ENCODE measurements at regions not wholly inside any gene's neighbourhood (a gene's known extent, or its start where the extent isn't known, plus 50 kb on each side); places are given as distances from the start of the nearest gene placed in this dataset.

DNA sequence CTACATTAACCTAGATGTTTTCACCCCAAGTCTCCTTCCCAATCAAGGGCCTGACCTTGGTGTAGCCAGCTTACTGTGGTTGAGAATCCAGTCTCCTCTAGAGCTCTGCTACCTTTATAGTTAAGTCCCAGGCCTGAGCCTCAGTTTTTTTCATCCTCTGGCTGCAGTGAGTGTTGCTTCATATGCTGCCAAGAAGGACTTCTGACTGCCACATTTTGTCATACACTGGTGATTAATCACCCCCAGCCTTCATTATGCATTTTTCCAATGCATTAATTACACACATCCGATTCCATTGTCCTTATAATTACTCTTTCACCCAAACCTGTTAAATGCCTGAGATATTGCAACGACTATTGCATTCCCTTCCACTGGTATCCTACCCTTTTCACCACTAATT lies 66.3 kb upstream of the FGGY start:
- no peak for TF ChIP-seq EP300 (IDR thresholded peaks at IDR 0.05)
- TF ChIP-seq, protein P1, sequence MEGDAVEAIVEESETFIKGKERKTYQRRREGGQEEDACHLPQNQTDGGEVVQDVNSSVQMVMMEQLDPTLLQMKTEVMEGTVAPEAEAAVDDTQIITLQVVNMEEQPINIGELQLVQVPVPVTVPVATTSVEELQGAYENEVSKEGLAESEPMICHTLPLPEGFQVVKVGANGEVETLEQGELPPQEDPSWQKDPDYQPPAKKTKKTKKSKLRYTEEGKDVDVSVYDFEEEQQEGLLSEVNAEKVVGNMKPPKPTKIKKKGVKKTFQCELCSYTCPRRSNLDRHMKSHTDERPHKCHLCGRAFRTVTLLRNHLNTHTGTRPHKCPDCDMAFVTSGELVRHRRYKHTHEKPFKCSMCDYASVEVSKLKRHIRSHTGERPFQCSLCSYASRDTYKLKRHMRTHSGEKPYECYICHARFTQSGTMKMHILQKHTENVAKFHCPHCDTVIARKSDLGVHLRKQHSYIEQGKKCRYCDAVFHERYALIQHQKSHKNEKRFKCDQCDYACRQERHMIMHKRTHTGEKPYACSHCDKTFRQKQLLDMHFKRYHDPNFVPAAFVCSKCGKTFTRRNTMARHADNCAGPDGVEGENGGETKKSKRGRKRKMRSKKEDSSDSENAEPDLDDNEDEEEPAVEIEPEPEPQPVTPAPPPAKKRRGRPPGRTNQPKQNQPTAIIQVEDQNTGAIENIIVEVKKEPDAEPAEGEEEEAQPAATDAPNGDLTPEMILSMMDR (IDR thresholded peaks at IDR 0.05), result no peak

Measured in tibial nerve (tissue), 4 donors.